GM20000 (cell line): ENCODE measurements at regions not wholly inside any gene's neighbourhood (a gene's known extent, or its start where the extent isn't known, plus 50 kb on each side); places are given as distances from the start of the nearest gene placed in this dataset.

Experiments used
- DNase-seq: peaks from one replicate; pipeline ENCODE4 v3.0.0; 2012; ENCODE audit warnings: low spot score
- CTCF ChIP-seq: IDR thresholded peaks from 2 replicates; pipeline ENCODE4 v1.5.1; 2012; ENCODE audit warnings: mild to moderate bottlenecking, control low read depth; ENCODE audit errors: extremely low read depth, missing control alignments

- DNase-seq = no peak
- no peak for TF ChIP-seq CTCF
Measured at GRCh38 chrX:16012250-16012649, 111.1 kb upstream of the GRPR start.

GRCh38 chrX:16005917-16006316, 117.4 kb upstream of the GRPR start:
- no peak for TF ChIP-seq CTCF

GRCh38 chrX:16002185-16002584, 121.2 kb upstream of the GRPR start:
- no peak for DNase-seq
- no peak for TF ChIP-seq CTCF

More at GRCh38 chrX:16005917-16006316, 117.4 kb upstream of the GRPR start:
- DNase-seq = no peak

- TF ChIP-seq CTCF = no peak
- no peak for DNase-seq
Measured at GRCh38 chrX:15998350-15998749, 125.0 kb upstream of the GRPR start.

- no peak for DNase-seq
- no peak for TF ChIP-seq CTCF
Measured at GRCh38 chrX:15989716-15990115, 133.6 kb upstream of the GRPR start.

- no peak for TF ChIP-seq CTCF
- DNase-seq = peak; percentile 2
Measured at GRCh38 chrX:15988661-15989603, 134.3 kb upstream of the AP1S2 start.

GRCh38 chrX:15985937-15986336, 131.3 kb upstream of the AP1S2 start:
- no peak for TF ChIP-seq CTCF
- no peak for DNase-seq
